Activated T-cell treated with anti-CD3 and anti-CD28 coated beads, Interleukin-2, amount 50 U/mL, for 1 hour (primary cell): ENCODE measurements at regions not wholly inside any gene's neighbourhood (a gene's known extent, or its start where the extent isn't known, plus 50 kb on each side); places are given as distances from the start of the nearest gene placed in this dataset.

Source experiments
- DNase-seq: peaks from one replicate; pipeline ENCODE4 v3.0.0-alpha.2; 2020

DNA sequence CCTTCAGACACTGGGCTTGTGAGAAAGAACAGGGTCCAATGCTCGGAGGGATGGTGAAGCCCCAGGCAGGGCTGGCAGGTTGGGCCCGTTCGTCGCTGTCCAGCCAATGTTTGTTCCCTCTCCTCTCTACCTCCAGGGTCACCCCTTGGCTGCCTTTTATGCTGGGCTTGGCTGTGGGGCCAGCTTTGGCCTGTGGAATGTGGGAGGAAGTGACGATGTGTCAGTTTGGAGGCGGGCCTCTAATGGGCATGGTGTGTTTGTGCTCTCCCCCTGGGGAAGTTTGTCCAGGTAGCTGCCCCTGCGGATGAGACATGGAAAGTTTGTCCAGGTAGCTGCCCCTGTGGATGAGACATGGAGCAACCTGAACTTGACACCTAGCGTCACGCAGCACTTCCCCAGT lies 236.7 kb downstream of the GLRX3 start:
- no peak for DNase-seq

DNA sequence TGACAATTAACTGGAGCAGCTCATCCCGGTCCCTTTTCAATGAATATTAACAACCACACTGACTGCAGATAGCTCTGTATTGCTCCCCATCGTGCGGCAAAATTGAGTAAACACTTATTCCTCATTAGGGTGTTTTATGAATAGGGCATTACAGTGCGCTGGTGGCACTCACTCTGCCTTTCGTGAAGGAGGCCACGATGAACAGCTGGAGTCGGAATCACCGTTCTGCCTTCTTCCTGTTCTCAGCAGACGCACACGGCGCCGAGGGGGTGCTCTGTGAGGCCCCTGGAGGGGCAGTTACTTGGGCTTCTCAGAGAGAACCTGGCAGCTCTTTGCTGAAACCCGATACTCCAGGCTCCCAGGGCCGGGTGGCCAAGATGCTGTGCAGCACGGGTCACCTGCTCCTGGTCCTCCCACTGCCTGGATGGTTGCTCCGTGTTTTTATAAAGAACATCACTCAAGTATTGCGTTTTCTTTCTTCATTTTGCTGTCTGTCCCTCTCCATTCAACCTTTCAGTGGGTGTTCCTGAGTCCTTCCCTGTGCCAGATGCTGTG lies 241.9 kb downstream of the GLRX3 start:
- no peak for DNase-seq

DNA sequence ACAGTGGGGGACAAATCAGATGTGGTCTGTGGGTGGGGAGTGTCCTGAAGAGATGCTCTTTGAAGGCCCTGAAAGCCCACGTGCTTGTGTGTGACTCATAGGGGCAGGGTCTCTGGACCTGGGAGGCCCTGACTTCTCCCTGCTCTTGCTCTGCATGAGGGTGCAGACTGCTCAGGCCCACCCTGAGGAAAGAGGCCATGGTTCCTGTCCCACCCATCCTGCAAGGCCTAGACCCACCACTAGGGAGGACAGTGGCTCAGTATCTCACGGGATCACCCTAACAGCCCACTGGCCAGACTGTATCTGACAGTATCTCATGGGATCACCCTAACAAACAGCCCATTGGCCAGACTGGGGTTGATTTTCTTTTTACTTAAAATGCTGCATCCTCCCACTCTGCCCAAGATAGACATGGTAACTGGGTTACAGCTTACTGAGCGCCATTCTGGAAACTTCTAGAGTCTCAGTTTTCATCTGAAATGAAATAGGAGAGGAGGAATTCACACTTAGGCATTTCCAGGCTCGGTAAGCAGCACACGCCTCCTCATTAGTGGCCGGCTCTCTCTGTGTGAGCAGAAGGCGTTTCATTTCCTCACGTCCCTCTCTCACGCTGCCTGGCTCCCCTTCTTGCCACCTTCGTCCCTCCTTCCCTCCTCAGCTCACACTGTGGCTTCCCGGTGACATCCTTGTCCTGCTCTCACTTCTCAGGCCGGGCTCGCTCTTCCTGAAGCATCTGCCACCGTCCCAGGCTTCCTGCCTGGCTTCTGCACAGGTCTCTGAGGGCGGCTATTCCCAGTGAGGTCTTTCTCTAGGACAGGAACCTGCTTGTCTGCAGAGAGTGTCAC lies 242.6 kb downstream of the GLRX3 start:
- no peak for DNase-seq

DNA sequence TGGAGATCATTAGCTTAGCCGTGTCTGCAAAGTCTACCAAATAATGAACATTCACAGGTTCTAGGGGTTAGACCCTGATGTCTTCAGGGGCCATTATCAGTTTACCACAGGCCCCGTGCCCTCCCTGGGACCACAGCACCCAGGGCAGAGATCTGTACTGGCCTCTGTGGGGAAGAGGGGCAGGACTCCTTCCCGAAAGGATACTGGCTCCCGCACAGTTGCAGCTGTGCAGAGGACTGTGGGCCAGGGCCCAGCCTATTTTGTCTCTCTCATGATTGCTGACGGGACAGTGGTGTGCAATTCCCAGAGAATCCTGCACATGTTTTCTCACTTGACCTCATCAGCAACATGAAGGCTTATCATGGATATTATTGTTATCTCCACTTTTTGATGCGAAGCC lies 243.9 kb downstream of the GLRX3 start:
- DNase-seq: no peak

DNA sequence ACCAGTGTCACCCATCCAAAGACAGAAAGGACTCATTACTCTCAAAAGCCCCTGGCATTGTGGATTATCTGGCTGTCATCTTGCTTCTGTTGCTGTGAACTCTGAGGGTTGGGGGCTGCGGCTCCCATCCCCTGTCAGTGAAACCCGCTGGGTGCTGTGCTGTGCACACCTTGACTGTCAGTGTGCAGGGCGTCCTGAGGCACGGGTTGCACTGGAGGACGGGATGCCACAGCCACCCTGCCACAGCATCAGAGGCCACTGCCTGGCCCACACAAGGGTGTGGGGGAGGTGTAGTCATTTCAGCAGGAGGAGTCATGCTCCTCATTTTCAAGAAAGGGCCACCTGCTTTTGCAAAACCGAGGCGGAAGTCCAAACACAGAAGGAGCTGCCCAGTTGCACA lies 245.8 kb downstream of the GLRX3 start:
- DNase-seq: no peak

DNA sequence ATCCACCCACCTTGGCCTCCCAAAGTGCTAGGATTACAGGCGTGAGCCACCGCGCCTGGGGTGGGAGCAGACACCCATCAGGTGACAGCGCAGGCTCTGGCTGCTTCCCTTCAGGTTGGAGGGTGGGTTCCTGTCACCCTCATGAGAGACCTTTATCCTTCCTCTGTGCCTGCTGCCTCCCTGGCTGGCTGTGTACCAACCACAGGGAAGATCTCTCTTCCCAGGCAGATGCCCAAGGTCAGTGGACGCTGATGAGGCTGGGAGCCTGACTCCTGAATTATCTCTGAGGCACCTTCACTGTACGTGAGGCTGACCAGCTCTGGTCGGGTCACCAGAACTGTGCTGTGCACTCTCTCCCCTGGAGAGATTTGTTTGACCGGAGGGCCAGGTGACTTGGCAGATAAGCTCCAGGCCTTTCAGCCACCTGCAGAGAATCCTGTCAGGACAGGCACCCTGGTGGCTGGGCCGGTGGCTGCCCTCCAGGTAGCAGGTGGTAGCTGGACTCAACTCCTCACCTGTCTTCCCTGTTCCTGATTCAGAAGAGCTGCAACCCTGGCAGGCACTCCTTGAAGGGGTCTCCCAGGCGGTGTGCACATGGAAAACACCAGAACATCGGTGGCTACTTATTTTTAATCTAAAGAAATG lies 251.9 kb downstream of the GLRX3 start:
- no peak for DNase-seq

DNA sequence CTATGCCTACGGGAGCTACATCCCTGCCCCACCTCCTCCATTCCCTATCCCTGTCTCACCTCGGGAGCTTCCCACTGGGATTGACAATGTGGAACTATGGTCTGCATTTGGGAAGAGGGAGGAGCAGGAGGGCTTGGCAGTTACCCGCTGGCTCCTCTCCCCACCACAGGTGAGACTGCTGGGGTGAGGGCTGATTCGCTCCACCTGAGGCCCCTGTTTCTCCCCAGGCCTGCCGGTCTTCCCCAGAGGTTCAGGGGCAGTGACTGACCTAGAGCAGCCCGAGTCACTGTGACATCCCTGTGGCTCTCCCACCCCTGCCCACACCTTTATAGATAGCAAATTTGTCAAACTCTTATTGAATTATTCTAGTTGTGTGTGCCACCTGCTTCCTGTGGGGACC lies 252.6 kb downstream of the GLRX3 start:
- DNase-seq: no peak

DNA sequence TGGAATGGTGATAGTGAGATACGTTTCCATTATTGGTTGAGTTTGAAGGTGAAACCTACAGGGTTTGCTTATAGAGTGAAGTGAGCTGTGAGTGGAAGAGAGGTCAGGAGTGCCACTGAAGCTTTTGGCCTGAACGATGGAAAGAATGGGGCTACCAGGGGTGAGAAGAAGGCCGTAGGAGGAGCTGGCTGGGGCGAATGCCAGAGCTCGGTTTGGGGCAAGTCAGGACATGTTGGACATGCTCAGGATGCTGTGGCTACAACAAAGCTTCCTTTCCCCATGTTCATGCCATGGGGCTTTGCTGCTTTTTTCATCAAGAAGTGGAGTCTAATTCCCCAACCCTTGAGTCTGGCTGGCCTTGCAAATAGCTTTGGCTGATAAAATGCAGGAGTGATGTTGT lies 253.7 kb downstream of the GLRX3 start:
- no peak for DNase-seq

DNA sequence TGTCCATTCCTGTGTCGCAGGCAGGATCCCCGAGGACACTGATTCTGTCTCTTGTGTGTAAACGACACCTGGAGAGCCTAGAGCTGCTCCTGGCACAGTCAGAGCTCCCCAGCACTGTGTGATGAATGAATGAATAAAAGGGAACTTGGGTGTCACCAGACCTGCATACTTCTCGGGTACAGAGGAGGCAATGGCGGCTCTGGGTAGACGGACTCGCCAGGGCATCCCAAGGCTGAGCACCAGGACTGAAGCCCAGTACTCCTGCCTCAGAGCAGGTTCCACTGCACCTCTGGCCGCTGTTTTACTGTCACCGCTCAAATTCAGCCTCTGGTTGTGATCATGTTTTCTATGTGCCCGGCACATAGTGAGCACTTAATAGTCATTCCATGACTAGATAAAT lies 255.8 kb downstream of the GLRX3 start:
- no peak for DNase-seq

DNA sequence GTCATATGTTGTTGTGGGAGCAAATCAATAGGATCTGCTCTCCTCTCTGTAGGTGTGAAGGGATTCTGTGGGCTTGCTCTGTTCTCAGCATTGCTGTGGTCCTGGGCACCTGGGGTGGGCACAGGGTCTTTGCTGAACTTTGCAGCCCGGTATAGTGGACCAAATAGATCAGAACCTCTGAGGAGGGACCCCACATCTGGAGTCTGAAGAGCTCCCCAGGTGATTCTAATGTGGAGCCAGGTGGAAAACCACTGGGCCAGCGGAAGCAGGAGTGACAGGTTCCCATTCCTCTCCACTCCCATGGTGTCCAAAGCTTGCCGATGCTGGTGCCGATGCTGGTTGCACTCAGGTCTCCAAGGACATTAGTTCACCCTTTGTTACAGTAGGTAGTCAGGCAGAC lies 257.2 kb downstream of the GLRX3 start:
- no peak for DNase-seq

DNA sequence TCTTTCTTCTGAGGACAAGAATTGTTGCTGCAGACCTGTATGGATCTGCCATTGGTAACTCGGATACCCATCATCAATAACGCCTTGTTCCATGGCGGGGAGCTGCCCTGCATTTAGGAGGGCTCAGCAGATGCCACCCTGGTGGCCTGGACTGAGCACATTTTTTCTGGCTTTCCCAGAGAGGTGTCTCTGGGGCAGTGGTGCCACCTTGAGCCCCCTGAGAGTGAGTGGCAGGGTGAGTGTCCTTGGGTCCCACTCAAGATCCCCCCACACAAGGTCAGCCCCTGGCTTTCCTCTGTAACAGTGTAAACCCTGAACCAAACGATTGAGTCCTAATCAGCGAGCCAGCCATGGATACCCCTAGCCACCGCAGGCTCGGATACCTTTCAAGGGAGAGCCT lies 258.6 kb downstream of the GLRX3 start:
- no peak for DNase-seq

DNA sequence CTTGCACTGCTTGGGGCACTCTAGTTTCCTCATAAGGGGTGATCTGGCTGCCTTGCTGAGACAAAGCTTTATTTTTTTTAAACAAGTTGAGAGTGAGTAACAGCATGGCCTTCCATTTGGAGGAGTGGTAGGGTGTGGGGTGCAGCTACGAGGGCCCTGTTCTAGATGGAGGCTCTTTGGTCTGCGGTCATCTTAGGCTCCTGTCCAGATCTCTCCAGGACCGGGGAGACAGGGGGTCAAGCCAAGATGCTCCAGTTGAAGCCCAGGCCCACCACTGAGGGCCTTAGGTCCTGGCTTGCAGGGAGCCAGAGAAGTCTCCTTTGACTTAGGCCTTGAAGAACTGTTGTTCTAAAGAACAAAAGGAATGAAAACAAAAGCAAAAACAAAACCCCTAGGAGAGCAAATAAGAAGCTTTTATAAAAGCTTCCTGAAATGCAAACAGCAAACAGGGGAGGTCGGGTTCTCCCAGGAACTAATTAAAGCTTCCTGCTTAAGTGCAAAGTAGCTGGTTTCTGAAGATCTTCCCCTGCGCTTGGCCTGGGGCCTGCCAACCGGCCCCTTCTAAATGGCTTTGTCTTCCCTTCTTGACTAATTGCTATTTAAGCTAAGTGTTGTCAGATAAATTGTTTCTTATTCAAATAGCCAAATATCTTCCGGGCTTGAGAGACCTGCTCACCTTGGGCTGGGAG lies 259.2 kb downstream of the GLRX3 start:
- DNase-seq: no peak

DNA sequence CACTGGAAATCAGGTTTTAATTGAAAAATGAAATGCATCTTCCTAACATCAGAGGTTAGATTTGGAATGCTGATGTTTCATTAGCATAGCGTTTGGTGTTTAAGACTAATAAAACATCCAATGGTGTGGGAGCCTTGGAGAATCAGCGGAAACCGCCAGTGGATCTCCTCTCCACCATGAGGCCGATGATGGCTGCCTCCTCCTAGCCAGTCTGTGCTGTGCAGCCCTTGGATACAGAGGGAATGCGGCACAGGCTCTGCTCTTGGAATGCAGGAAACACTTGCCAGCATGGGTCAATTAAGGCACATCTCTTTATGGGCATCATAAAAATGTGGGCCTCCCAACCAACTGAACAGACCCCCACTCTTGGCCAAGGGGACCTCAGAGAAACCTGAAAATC lies 259.9 kb downstream of the GLRX3 start:
- no peak for DNase-seq

DNA sequence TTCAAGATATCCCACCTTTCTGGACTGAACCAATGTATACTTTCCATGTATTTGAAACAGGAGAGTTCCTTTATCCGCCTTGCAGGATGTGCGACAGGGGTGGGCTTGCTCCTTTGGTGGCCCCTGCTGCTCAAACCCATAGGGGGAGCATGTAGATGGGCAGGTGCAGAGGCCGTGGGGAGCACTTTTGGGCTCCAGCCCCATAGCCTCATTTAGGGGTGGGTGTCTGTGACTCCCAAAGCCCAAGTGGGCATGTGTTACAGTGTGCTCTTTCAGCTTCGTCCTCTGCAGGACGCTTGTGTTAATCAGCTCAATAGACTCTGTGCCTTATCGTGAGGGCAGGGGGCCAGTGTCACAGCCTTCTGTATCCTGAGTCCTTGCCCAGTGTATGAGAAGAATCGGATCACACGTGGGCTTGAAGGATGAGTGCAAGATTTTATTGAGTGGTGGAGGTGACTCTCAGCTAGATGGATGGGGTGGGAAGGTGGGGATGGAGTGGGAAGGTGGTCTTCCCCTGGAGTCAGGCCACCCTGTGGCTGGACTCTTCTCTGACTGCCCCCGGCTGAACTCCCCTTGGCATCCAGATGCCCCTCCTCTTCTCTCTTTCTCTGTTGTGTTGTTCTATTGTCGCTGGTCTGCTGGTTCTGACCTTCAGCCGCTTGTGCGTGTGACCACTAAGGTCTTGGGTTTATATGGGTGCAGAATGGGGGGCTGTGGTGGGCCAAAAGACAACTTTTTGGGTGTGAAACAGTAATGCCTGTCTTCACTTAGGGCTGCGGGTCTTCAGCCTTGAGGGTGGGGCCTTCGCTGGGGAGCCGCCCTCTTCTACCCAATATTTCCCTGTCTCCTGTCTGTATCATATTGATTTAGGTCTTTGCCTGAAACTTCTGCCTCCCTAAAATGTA lies 262.2 kb downstream of the GLRX3 start:
- DNase-seq: no peak

DNA sequence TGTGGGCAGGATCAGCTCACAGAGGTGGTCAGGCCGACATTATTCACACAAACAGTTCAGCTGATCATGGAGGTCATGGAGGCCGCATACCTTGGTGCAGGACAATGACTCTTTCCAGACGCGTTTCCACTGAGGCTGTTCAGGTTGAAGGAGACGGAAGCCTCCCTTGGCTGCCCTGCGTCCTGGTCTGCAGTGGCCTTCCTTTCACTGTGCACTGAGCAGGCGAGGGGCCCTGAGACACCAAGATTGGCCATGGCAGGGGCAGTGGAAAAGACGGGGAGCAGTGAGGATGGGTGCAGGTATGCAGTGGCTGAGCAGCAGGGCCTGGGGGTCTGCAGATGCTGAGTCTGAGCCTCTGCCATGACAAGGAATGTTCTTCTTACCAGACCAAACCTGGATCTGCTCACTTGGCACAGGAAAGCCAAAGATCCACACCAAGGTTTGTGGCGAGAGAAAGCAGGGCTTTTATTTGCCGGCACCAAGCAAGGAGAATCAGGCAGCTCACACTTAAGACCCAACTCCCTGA lies 263.3 kb downstream of the GLRX3 start:
- DNase-seq: no peak

DNA sequence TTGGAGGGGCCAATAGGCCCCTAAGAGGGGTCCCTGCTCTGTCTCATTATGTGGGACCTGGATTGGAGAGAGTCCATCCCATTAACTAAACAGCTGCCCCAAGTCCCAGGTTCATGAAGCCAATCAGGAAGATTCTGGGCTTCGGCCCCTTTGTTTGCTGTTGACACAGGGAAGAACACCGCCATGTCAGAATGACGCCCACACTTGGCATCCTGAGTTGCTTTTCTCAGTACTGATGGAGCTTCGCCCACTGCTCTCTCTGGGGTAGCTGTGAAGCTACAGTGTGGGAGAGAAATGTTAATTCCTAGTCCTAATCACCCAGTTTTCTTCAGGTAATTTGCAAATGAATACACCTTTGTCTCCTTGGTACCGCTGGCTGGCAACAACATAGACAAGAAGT lies 264.7 kb downstream of the GLRX3 start:
- no peak for DNase-seq

DNA sequence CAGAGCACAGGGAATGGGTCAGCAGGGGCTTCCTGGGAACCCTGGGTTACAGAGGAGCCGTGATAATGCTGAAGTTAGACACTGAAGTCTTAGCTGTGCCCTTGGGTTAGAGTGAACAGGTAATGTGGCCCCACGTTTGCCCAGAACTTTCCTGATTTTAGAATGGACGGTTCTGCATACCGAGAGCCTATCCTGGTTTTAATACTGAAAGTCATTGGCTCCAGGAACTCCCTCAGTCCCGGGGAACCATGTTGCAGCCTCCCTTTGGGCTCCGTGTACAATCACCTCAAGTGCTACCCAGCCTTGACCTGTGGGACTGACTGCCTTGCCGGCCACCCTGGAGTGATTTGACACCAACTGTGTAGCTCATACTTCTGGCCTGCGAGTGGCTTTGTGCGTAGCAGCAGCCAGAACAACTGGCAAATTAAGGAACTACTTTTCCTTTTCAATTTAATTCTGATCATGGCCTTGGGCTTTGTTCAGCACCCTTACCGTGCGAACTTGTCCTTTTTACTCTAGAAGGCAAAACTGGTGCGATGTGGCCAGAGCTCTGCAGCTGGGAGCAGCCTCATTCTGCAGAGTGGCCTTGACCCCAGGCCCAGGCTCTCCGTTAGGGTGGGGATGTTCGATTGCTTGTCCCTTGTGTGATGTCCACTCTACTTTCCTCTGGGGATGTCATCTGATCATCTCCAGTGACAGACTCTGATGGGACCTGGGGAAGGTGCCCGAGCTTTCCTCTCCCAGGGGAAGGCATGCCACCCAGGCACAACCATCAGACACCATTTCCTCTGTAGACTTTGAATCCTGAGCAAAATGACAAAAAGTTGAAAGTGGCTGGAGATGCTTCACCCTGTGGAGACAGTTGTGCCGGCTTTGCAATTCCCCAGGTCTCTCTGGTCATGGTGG lies 265.9 kb downstream of the GLRX3 start:
- DNase-seq: no peak

DNA sequence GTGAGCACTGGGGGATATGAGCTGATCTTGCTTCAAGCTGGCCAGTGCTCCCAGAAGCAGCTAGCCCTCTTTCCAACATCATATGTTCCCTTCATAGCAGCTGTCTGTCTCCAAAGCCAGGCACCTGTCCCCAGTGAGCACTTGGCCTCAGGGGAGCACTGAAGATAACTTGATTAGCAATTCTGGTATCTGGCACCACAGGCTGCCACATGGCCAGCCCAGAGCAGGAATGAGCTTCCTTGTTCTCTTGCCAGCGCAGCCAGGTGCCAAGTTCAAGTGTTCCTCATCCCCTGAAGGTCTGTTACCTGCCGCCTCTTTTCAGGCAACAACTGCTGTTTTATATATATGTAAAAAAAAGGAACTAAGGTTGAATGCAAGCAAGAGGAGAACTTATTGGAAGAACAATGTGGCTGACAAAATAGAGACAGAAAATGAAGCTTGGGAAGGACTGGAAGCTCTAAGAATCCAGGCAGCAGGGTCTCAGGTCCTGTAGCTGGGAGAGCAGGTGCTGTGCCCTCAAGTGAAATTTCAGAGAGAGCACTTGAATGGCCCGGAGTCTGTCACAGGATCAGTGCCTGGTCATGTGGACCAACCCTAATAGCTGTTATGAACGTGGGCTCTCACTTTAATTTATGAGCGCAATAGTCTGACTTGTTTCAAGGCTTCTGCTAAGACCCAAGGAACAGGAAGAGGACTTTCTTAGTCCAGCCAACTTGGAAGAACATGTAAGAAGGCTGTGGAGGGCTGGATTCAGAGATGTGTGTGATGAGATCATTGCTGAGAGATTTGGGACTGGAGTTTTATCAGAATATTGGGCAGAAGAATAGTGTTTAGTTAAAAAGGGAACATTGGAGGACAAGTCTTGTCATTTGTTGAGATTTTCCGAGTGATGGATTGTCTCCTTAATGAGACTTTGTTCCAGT lies 267.2 kb downstream of the GLRX3 start:
- DNase-seq: no peak

DNA sequence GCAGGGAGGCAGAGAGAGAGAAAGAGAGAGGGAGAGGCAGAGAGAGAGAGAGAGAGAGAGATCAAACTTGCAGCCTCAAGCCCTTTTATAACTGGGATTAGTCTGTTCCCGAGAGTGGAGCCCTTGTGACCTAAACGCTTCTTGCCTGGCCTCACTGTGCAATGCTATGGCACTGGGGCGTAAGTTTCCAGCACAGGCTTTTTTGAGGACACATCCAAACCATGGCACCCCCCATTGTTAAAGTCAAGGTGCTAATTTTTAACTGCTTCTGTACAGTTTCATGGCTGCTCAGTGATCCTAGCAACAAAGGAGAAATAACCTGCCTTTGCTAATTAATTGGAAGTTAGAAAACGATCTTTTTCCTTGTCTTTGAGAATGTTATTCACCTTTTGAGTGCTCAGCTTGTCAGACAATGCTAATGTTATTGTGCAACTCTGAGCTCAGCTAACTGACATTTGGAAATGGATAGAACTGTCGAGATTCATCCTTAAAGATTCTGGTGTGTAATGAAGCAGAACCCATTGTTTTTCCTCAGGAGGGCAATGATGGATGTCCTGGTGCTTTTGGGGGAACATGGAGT lies 268.4 kb downstream of the GLRX3 start:
- no peak for DNase-seq

DNA sequence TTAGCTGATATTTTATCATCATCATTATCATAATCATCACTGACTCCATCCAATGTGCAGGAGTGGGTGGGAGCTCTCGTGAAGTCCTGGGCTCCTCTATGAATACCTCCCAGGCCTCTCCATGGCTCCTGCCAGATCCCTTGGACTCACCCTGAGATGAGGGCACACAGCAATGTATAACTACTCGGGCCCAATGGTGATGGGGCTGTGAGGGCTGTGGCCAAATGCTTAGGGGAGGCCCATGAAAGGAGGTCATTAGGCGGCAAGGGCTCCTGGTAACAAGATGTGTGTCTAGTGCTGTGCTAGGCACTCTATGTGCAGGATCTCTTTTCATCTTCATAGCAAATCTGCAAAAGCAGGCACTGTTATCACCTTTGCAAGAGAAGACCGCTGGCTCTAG lies 270.9 kb downstream of the GLRX3 start:
- no peak for DNase-seq
